ENCODE measurements at regions not wholly inside any gene's neighbourhood (a gene's known extent, or its start where the extent isn't known, plus 50 kb on each side); places are given as distances from the start of the nearest gene placed in this dataset.
A peak's percentile ranks its signal among the peaks of the same experiment; 100 is the strongest.

- no peak for TF ChIP-seq CTCF (IDR thresholded peaks at IDR 0.05)
- no peak for ATAC-seq
- intact Hi-C loops (cut with DNase I): no loop called here
- H3K36me3 ChIP-seq: no peaks in the 10 kb centered on the region
- H3K27me3 ChIP-seq: no peaks in the 10 kb centered on the region
- peaks cover 0 to 17% of the 10 kb centered on the region in 2 donors for H3K9me3 ChIP-seq
- no peaks in the 10 kb centered on the region for H3K4me1 ChIP-seq
- H3K4me3 ChIP-seq: no peak overlapping the region
- no peak overlapping the region for H3K27ac ChIP-seq
- no peak for DNase-seq
Observed at GRCh38 chr2:147348931-147349555, 495.8 kb upstream of the ACVR2A start.

GRCh38 chr2:147346142-147346541, 498.7 kb upstream of the ACVR2A start:
- ATAC-seq (no peak), DNase-seq (no peak)
- H3K27ac ChIP-seq: no peak overlapping the region
- H3K4me3 ChIP-seq: no peak overlapping the region
- H3K27me3 ChIP-seq: no peaks in the 10 kb centered on the region
- intact Hi-C loops (cut with DNase I): no loop called here
- no peaks in the 10 kb centered on the region for H3K36me3 ChIP-seq
- H3K4me1 ChIP-seq: no peaks in the 10 kb centered on the region
- peaks cover 0 to 17% of the 10 kb centered on the region in 2 donors for H3K9me3 ChIP-seq
- TF ChIP-seq CTCF (IDR thresholded peaks at IDR 0.05): no peak

GRCh38 chr2:147345246-147345645, 499.6 kb upstream of the ACVR2A start:
- ATAC-seq: no peak
- intact Hi-C loops (cut with DNase I): no loop called here
- Histone ChIP-seq H3K27ac (no peak overlapping the region), H3K27me3 (no peaks in the 10 kb centered on the region), H3K4me1 (no peaks in the 10 kb centered on the region), H3K9me3 (peaks cover 0 to 17% of the 10 kb centered on the region in 2 donors), H3K36me3 (no peaks in the 10 kb centered on the region), H3K4me3 (no peak overlapping the region)
- TF ChIP-seq CTCF (IDR thresholded peaks at IDR 0.05): no peak
- DNase-seq: no peak

GRCh38 chr2:147342329-147342728, 502.5 kb upstream of the ACVR2A start:
- Histone ChIP-seq H3K4me1 (no peaks in the 10 kb centered on the region), H3K4me3 (no peak overlapping the region), H3K27ac (no peak overlapping the region), H3K36me3 (no peaks in the 10 kb centered on the region), H3K9me3 (peaks cover 0 to 17% of the 10 kb centered on the region in 2 donors), H3K27me3 (no peaks in the 10 kb centered on the region)
- ATAC-seq (no peak), DNase-seq (no peak)
- intact Hi-C loops (cut with DNase I): no loop called here
- TF ChIP-seq CTCF (IDR thresholded peaks at IDR 0.05): no peak

GRCh38 chr2:147331790-147332419, 512.9 kb upstream of the ACVR2A start:
- no peaks in the 10 kb centered on the region for H3K36me3 ChIP-seq
- DNase-seq (peak in 1 of 4 donors; percentile 22), ATAC-seq (peak; percentile 62)
- intact Hi-C loops (cut with DNase I): no loop called here
- no peaks in the 10 kb centered on the region for H3K27me3 ChIP-seq
- peak in 1 of 2 donors; percentile 37 for TF ChIP-seq CTCF (IDR thresholded peaks at IDR 0.05)
- H3K9me3 ChIP-seq: no peaks in the 10 kb centered on the region
- H3K4me3 ChIP-seq: no peak overlapping the region
- H3K27ac ChIP-seq: no peak overlapping the region
- no peaks in the 10 kb centered on the region for H3K4me1 ChIP-seq

All from left lung (tissue), 4 donors.